ENCODE measurements at regions not wholly inside any gene's neighbourhood (a gene's known extent, or its start where the extent isn't known, plus 50 kb on each side); places are given as distances from the start of the nearest gene placed in this dataset.

DNA sequence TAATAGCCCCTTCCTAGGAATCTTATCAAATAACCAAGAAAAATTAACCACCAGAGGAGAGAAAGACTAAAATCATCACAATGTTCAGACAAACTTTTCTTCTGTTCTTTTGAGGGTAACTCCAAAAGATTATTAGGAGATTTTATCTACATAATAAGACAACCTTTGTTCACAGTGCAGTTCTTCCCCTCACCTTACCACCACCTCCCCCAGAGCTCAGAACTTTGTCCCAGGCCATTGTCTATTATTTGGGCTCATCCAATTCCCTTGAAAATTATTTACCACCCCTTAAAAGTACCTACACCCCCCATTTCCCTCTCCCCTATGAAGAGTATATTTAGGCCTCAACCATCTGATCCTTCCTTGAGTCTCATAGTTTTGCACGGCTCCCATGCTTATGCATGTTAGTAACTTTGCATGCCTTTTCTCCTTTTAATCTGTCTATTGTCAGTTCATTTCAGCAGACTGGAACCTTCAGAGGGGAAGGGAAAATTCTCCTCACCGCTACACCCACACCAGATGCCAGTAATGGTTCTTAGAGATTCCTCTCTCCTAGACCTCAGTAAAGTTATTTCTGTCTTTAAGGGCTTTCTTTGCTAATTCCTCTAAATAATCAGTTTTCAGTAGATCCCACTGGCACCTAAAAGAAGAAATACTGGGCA is 234.9 kb downstream of the SKIDA1 start:
- 71 to 99% (median 93%) methylated on average over 2 of the region's 2 CpGs for WGBS, 5 donors
- intact Hi-C loops (cut with DNase I; ENCODE audit: low total_unique reads): no loop called here
- Histone ChIP-seq H3K4me3 (no peak overlapping the region), H3K27ac (peak overlapping the region in 1 of 8 donors; percentile 58), H3K36me3 (no peaks in the 10 kb centered on the region), H3K27me3 (replicated peaks in 1 of 7) (peaks cover 0 to 23% (median 0%) of the 10 kb centered on the region in 7 donors), H3K9me3 (no peaks in the 10 kb centered on the region), H3K4me1 (peaks cover 0 to 21% (median 8%) of the 10 kb centered on the region in 6 donors)
- TF ChIP-seq POLR2AphosphoS5 (IDR thresholded peaks at IDR 0.05) (no peak), CTCF (IDR thresholded peaks at IDR 0.05 in 8 of 11, conservative IDR thresholded peaks at IDR 0.05 in 3 of 11) (no peak), POLR2A (IDR thresholded peaks at IDR 0.05) (no peak)
- DNase-seq: no peak

DNA sequence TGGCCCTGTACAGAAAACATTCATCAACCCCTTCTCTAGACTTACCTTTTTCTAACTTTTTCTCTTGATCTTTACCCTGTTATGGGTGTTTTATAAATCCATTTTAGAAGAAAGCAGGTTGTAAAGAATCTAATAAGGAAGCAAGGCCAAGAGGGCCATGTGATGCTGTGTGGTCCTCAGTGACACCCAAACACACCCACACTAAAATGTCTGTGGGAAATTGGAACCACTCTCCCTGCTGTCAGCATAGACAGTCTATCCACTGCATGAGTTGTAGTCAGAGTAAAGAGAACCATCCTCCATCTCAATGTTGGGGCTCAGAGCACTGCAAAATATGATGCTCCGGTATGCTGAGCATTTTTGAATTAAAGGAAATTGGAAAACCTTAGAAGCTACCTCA is 235.5 kb downstream of the SKIDA1 start:
- 85 to 93% (median 91%) methylated on average over 1 of the region's 1 CpG for WGBS, 5 donors
- no peak overlapping the region for H3K27ac ChIP-seq
- intact Hi-C loops (cut with DNase I; ENCODE audit: low total_unique reads): no loop called here
- no peak overlapping the region for H3K4me3 ChIP-seq
- peaks cover 0 to 21% (median 8%) of the 10 kb centered on the region in 6 donors for H3K4me1 ChIP-seq
- TF ChIP-seq CTCF (IDR thresholded peaks at IDR 0.05 in 8 of 11, conservative IDR thresholded peaks at IDR 0.05 in 3 of 11): no peak
- DNase-seq: no peak
- no peaks in the 10 kb centered on the region for H3K9me3 ChIP-seq
- peaks cover 0 to 23% (median 0%) of the 10 kb centered on the region in 7 donors for H3K27me3 ChIP-seq (replicated peaks in 1 of 7)
- no peaks in the 10 kb centered on the region for H3K36me3 ChIP-seq

DNA sequence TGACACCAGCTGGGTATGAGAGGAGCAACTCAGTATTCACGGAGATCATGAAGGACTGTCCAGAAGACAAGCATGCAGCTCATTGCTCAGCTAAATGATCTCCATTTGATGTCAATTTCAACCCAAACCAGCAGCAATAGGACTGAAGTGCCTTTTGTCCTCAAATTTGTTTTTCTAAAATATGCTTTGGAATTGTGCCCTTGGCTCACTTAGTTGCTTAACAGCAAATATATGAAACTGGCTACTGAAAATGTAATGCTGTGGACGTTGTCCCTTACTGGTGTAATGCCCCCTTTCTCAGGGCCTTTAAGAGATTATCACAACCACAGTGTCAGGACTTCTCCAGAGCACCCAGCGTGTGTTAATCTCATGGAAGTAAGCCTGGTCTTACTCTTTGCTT is 236.2 kb downstream of the SKIDA1 start:
- H3K27ac ChIP-seq: no peak overlapping the region
- TF ChIP-seq CTCF (IDR thresholded peaks at IDR 0.05 in 8 of 11, conservative IDR thresholded peaks at IDR 0.05 in 3 of 11) (no peak), POLR2A (IDR thresholded peaks at IDR 0.05) (no peak), POLR2AphosphoS5 (IDR thresholded peaks at IDR 0.05) (no peak)
- WGBS, 5 donors: 75 to 84% (median 79%) methylated on average over 3 of the region's 3 CpGs
- H3K9me3 ChIP-seq: no peaks in the 10 kb centered on the region
- intact Hi-C loops (cut with DNase I; ENCODE audit: low total_unique reads): no loop called here
- no peaks in the 10 kb centered on the region for H3K36me3 ChIP-seq
- H3K4me3 ChIP-seq: no peak overlapping the region
- DNase-seq: no peak
- peaks cover 0 to 23% (median 0%) of the 10 kb centered on the region in 7 donors for H3K27me3 ChIP-seq (replicated peaks in 1 of 7)
- H3K4me1 ChIP-seq: peaks cover 0 to 21% (median 8%) of the 10 kb centered on the region in 6 donors

DNA sequence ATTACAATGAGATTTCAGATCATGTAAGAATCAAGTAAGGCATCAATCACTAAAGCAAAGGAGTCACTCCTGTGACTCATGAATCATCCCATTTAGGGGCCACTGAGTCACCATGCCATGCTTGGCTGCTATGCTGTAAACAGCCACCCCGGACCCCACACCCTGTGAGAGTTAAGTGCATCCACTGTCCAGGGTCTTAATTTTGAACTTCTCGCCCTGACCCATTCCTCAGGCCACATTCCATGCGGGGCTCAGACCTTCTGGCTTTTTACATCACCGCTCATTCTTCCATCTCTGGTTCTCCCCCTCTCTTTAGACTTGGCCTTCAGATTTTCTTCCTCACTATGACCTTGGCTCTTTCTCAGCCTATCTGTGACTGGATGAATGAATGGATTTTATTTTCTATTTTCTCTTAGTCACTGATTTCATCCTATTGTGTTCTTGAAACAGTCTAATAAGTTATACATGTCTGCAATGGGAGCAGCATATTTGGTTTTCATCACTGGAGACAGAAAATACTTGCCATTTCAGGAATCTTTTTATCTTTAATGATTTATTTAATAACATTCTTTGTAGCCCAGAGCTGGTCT is 239.6 kb downstream of the SKIDA1 start:
- H3K27me3 ChIP-seq (replicated peaks in 1 of 7): no peaks in the 10 kb centered on the region
- H3K9me3 ChIP-seq: no peaks in the 10 kb centered on the region
- H3K36me3 ChIP-seq: no peaks in the 10 kb centered on the region
- TF ChIP-seq POLR2A (IDR thresholded peaks at IDR 0.05): no peak
- TF ChIP-seq CTCF (IDR thresholded peaks at IDR 0.05 in 8 of 11, conservative IDR thresholded peaks at IDR 0.05 in 3 of 11): no peak
- TF ChIP-seq POLR2AphosphoS5 (IDR thresholded peaks at IDR 0.05): no peak
- no peaks in the 10 kb centered on the region for H3K4me1 ChIP-seq
- no peak overlapping the region for H3K4me3 ChIP-seq
- no peak for DNase-seq
- 85 to 93% (median 87%) methylated on average over 4 of the region's 4 CpGs for WGBS, 5 donors
- no peak overlapping the region for H3K27ac ChIP-seq
- intact Hi-C loops (cut with DNase I; ENCODE audit: low total_unique reads): no loop called here
